ENCODE measurements at regions not wholly inside any gene's neighbourhood (a gene's known extent, or its start where the extent isn't known, plus 50 kb on each side); places are given as distances from the start of the nearest gene placed in this dataset.

DNA sequence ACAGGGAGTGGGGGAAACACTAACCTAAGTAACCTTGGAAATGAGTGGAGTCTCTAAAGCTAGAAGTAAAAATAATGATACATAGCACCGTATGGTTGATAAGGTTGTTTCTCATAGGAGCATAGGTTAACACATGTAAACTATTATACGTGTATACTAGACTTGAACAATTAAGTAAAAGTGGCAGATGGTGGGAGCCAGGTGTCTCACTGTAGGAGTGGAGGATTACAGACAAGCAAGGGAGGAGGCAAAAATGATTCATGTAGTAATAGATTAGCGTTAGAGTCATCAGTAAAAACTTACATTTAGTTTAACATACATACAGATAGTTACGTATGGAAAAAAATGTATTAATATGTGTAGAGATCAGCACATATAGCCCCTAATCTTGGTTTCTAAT is 138.4 kb upstream of the DSCAM start:
- DNase-seq (ENCODE audit: low read depth): no peak

DNA sequence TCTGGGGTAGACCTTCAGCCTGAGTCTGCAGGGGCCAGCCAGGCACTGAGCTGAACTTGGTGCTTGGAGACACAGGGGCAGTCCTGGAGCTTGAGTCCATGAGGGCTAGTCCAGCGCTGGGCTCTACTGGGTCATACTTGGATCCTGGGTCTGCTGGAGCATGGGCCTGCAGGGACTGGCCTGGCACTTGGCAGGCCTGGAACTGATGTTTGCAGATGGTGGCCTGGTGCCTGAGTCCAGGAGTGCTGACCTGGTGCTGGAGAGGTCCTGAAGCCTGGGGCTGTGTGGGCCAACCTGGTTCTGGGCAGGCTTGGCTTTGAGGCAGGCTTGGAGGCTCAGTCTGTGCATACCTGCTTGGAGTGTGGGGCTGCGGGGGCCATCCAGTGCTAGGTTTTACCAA is 143.4 kb upstream of the DSCAM start:
- no peak for DNase-seq (ENCODE audit: low read depth)

DNA sequence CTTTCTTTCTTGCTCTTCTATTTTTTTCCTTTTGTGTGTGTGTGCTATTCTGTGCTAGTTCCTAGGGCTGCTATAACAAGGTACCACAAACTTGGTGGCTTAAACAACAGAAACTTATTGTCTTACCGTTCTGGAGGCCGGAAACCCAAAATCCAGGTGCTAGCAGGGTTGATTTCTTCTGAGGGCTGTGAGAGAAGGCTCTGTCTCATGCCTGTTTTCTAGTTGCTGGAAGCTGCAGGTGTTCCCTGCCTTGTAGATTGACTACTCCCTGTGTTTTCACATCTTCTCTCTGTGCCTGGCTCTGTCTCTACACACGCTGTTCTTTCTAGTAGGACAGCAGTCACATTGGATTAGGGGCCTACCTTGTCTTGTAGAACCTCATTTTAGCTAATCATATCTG is 150.9 kb upstream of the DSCAM start:
- DNase-seq (ENCODE audit: low read depth): no peak

DNA sequence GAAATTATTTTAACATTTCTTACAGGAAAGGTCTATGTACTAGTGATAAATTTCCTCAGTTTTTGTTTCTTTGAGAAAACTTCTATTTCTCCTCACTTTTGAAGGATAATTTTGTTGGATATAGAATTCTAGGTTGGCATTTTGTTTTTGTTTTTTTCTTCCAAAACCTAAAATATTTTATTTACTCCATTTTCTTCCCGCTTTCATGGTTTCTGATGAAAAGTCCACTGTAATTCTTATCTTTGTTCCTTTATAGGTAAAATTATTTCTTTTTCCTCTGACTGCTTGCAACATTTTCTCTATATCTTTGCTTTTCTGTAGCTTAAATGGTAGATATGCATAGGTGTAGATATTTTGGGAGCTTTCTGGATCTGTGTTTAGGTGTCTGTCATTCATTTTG is 153.9 kb upstream of the DSCAM start:
- no peak for DNase-seq (ENCODE audit: low read depth)

DNA sequence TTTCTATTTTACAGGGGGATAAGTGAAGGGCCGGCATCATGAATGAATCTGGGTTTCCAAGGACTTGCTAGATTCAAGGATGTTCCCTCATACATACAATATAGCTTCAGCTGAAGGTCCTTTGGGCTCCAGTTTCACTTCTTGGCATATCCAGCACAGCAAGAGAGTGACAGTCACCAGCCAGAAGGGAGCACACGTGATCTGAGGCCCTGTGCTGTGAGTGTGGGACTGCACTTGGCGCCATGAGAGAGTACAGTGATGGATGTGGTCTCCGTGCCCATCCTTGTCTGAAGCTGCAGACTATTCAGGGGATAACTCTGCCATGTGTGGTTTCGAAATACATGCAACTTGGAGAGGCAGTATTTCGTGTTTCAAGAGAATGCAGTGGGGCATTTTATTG is 159.7 kb upstream of the DSCAM start:
- no peak for DNase-seq (ENCODE audit: low read depth)

DNA sequence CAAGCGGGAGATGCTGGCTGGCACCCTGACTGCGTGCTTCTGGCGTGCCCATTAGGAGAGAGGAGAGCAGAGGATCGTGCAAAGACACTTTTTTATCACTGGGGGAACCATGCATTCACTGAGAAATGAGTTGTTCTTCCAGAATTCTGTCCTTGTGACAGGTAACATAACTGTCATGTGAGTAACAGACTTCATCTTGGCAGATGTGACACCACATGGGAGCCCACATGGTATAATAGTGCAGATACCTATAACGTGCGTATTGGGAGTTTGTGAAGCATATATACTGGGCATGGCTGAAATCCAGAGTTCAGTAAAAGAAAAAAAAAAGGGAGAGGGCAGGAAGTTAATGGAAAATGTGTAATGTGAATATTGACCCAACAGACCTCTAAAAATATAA is 159.6 kb upstream of the BACE2 start:
- DNase-seq (ENCODE audit: low read depth): no peak

DNA sequence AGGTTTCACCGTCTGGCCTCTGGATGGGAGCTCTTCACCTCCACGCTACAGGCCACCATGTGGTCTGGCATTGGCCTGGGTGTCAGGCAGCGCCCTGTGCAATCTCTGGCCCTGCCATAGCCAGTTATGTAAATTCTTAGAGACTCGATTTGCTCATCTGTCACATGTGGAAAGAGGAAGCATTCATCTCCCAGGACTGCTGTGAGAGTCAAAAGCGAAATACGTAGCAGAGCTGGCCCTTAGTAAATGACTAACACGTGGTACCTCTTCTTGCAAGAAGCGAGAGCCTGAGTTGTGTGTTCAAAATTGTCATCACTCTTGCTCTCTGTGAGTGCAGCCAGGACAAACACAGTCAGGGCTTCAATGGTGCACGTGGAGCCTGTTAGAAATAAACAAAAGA is 159.0 kb upstream of the BACE2 start:
- no peak for DNase-seq (ENCODE audit: low read depth)

DNA sequence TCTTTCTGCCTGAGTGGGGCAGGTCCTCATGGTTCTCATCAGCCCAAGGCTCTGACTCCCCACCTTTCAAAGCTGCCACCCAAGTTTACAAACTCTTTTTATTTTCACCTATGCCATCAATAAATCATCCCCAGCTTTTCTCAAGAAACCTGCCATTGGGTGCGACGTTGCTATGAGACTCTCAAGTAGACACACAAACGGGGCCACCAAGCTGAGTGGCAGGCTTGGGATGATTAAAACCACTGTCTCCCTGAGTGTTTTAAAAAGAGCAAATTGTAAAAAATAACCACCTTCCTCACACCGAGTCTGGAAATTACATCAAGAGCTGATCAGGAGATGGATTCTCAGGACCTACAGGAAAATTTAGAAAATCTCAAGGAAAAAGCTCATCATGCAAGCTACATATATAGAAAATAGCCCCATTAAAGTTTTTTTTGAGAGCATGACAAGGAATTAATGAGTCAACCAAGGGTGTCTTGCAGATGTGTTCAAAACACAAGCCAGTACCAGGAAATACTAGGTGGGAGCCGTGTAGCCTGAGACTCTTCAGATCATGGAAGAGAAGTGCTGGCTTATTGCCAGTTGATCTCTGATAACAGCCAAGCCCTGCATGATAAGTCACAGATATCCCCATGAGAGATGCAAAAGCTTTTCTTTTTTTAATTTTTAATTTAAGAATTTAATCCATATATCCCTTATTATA is 158.4 kb upstream of the BACE2 start:
- DNase-seq (ENCODE audit: low read depth): no peak

DNA sequence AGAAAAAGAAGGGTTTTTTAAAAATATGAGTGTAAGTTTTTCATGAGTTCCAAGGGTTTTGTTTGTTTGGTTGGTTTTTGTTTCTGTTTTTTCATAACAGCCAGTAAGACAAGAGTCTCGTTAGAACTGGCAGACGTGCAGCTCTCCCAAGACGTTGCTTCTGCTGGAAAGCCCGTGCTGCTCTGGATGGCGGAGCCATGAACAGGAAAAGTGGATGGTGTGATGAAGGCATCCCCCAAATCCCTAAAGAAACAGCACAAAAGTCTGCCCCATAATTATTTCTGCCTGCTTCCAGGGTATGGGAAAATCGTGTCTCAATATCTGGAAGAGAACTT is 157.9 kb upstream of the BACE2 start:
- DNase-seq (ENCODE audit: low read depth): no peak

DNA sequence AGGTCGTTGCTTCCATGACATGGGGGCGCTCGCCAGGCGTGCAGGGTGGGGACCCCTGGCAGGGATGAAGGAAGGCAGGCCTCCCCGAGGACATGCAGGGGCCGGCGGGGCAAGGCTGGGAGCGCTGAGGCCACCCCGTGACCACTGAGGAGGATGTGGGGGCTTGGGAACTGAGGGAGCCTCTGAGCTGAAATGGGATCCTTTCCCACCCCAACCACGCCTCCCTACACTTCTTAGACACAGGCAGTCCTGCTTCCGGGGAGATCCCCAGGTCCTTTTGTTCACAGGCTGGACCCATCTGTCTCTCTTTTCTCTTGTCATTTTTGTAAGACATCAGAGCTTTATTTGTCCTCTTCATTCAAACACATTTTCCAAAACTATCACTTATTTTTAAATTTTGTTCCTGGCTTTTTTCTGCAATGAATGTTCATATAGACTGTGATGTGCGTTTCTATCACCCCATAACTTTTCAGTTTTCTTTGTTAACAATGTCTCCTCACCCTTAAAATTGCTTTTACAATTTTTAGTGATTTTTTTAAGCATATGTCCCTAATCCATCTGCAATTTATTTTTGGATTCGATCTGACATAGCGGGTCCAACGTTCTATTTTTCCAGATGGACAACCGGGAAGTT is 156.7 kb upstream of the BACE2 start:
- DNase-seq (ENCODE audit: low read depth): no peak

DNA sequence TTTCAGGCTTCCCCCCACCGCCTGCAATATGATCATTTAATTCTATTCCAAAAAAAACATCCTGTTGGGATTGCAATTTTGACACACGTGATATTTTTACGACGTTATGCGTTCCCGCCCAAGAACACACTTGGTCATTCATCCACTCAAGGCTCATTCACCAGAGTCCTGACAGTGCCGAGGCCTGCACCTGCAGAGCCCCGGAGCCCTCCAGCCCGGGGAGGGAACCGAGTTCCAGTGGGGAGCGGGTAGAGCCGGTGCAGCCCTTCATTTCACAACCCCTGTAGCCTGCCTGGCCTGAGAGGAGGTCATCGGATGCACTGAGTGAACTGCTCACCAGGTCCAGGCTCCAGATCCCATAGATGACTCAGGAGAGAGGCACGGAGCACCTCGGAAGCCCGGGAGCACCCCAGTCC is 156.0 kb upstream of the BACE2 start:
- DNase-seq (ENCODE audit: low read depth): no peak

DNA sequence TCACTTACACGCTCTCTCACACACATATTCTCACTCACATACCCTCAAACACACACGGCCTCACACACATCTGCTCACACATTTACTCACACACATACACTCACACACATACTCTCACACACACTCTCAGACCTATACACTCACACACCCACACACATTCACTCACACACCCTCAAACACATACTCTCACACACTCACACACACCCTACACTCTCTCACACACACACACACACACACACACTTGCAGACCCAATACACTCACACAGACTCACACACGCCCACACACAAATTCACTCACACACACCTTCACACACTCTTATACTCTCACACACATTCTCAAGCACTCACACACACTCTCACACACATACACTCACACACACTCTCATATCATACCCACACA is 155.5 kb upstream of the BACE2 start:
- no peak for DNase-seq (ENCODE audit: low read depth)

DNA sequence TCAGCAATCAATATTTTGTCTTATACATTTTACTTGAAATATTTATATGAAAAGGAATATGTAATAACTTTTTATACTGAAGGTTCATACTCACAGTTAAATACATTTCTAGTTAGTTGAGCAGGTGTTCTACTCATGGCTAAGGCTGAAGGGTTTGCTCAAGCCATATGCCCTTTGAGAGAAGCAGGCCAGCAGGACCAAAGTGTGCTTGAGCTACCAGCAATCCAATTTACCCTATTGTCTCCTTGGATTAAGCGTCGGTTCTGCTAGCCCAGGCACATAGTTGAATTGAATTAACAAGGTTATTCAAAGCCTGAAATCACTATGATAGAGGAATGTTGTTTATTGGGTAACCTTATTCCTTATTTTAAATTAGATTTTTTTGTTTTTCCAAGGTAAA is 151.5 kb upstream of the BACE2 start:
- no peak for DNase-seq (ENCODE audit: low read depth)

DNA sequence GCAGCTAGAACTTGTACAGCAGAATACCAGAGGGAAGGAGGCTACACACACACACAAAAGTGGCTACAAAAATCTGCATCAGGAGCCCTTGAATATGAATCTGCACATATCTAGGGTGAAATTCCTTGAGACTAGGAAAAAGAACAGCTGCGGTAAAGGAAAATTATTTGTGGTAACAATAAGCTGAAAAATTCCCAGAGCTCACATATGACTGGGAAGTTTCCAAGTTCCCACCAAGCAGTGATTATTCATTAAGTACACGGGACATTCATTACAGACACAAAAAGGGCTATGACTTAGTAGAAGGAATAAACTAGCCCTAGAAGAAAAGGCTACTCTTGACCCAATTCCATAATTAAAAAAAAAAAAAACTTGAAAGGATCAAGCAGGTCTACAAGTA is 149.5 kb upstream of the BACE2 start:
- no peak for DNase-seq (ENCODE audit: low read depth)

DNA sequence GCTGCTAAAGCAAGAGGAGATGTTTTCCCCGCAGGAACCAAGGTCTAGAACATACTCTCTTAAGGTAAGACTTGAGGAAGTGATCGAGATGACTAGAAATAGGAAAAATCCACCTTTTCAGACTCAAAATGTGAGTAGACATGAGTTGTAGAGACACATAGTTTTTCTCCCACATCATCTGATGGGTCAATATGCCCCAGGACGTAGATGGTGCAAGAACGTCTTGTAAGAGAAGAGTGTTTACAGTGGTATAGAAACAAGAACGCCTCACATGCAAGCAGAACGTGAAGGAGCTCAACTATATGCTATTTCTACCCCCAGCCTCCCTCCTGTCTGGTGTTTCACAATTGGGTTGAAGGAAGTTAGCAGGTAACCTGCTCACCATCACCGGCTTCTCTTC is 144.0 kb upstream of the BACE2 start:
- DNase-seq (ENCODE audit: low read depth): no peak

DNA sequence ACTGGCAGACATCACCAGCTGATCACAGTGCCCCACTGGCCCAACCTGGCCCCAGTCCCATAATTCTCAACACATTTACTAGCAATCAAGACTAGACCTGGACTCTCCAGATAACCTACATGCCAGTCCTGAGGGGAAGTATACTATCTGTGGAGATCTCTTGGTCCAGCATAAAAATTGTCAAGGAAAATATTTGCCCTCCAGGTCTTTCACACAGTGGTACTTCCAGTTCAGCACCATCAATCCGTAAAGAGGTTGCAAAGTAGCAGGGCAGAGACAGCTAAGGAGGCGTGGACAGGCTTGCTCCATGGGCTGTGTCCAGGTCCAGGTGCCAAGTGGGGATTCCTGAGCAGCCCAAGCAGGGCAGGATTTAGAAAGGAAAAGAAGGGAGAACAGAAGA is 143.6 kb upstream of the BACE2 start:
- DNase-seq (ENCODE audit: low read depth): no peak

DNA sequence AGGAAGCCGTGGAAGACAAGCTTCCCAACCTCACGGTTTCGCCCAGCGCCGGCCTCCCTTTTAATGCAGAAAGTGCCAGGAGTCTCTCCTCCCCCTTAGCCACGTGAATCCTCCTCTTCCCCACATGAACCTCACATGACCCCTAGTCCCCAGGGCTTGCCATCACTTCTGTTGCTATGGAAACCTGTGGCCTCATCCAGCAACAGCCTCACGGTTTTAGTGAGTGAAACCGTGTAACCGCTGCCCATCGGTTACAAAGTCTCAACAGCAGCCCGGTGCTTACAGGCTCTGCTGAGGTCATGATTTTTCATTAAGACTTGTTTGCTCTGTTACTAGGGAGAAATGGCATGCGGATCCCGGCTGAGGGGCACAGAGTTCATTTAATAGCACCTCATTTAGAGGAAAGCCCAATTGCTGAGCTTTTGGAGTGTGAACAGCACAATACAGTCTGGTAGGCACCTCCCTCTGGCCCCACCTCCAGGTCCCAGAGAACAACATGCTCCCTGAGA is 143.2 kb upstream of the BACE2 start:
- DNase-seq (ENCODE audit: low read depth): no peak

DNA sequence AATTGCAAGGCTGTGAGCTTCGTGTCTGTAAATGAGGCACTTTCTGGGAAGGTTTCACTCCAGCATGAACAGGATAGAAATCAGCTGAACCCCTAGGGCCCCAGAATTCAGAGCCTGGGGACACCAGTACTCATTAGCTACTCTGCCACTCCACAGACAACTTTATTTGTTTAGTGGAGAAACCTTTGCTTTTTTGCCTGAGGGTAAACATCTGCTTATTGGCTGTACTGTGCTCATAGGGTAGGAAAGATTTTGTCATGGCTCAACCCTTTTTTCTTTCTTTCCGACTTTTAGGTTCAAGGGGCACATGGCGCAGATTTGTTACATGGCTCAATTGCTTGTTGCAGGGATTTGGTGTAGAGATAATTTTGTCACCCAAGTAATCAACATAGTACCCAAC is 138.4 kb upstream of the BACE2 start:
- DNase-seq (ENCODE audit: low read depth): no peak

DNA sequence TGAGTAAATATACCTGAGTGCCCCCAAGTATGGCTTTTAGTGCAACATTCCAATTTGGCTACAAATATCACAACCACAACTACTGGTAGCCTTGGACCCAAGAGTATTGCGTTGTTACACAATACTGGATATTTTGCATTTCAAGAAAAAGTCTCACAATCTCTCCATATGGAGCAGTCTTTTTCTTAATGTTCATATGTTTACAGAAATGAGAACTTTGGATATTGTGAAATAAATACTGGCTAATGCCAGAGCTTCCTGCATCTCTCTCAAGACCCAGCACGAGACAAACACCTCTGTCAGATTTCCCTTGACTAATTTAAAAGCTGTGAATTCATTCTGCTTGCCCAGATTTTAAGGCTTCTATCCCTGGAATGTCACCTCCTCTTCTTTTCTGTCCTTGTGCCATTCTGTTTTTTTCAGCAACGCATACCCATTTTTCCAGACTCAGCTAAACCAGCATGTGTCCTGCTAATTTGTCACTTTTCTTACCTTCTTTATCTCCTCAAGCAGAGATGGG is 136.2 kb upstream of the BACE2 start:
- no peak for DNase-seq (ENCODE audit: low read depth)

DNA sequence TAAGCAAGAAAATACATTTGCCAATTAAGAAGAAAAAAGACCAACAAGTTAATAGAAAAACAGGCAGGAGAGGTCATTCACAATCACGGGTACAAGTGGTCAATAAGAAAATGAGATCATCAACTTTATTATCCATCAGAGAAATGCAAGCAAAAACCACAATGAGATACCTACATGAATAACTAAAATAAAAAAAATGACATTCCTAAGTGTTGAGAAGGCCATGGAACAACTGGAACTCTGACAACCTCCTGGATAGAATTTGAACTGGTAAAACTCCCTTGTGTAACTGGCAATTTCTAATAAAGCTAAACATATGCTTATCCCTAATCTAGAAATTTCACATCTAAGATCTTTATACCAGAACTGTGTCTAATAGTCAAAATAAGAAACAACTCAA is 135.4 kb upstream of the BACE2 start:
- no peak for DNase-seq (ENCODE audit: low read depth)

DNA sequence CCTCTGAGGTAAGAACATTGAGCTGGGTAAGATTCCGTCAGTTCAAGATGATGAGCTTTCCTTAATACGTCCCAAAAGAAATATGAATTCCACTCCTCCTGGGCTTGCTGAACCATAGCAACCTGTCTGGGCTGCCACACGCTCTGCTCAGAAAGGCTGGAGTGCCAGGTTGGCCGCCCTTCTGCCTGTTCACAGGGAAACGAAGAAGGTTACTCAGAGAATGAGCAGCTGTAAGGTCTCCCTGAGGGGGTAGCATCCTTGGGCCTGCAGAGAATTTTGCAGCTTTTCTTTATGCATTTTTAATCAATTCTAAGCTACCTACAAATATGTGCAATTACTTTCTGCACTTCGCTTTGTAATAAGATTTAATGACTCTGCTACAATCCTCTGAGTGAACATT is 130.7 kb upstream of the BACE2 start:
- DNase-seq (ENCODE audit: low read depth): no peak

DNA sequence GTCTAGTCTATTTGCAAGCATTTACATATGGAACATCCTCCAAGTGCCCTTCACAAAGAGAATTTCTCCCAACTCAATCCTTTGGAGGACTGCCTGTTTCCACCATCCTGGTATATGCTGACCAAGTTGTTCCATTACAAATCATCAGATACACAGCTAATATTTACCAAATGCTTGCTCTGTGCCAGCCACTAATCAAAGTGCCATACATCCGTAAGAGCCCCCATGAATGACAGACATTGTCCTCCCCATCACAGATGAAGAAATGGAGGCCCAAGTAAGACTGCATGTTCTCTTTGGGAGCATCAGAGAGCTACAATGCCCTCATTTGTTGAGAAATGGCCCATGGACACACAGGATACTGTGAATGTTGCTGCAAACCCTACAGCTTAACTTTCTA is 130.0 kb upstream of the BACE2 start:
- DNase-seq (ENCODE audit: low read depth): no peak

DNA sequence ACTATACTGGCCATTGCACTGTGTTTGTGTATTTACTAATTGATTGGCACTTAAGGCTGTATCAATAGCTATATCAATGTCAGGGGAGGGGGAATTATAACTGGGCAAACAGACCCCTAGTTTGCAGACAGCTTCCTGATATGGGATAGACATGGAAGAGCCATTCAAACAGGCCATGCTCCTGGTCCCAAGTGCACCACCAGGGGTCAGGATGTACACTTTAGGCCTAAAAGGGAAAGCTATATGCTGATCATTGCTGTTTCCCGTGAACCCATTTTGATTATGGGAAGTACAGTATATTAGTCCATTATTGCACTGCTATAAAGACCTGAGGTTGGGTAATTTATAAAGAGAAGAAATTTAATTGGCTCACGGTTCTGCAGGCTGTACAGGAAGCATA is 124.9 kb upstream of the BACE2 start:
- no peak for DNase-seq (ENCODE audit: low read depth)
